ENCODE measurements at regions not wholly inside any gene's neighbourhood (a gene's known extent, or its start where the extent isn't known, plus 50 kb on each side); places are given as distances from the start of the nearest gene placed in this dataset.
A peak's percentile ranks its signal among the peaks of the same experiment; 100 is the strongest.
"Not testable (repeated sequence)": the region's sequence is repeated elsewhere in the genome, so short reads cannot be mapped to it uniquely, and the experiment has no call there.

GRCh38 chr14:103186909-103187586, 63.8 kb downstream of the TNFAIP2 start:
- no peak overlapping the region for H3K27ac Mint-ChIP-seq
- H3K36me3 Mint-ChIP-seq, result no peaks in the 10 kb centered on the region
- ATAC-seq (no peak), DNase-seq (ENCODE audit: low spot score in 2 of 2) (no peak)
- H3K9me3 Mint-ChIP-seq, result no peaks in the 10 kb centered on the region

- no peaks in the 10 kb centered on the region for H3K36me3 Mint-ChIP-seq
- no peaks in the 10 kb centered on the region for H3K9me3 Mint-ChIP-seq
- no peak for DNase-seq (ENCODE audit: low spot score in 2 of 2)
- ATAC-seq, result no peak
- H3K27ac Mint-ChIP-seq, result no peak overlapping the region
Observed at GRCh38 chr14:103187911-103188310, 64.7 kb downstream of the TNFAIP2 start.

- DNase-seq (ENCODE audit: low spot score in 2 of 2) (peak in 1 of 2 donors; percentile 54), ATAC-seq (peak in 1 of 2 donors; percentile 80)
- no peaks in the 10 kb centered on the region for H3K9me3 Mint-ChIP-seq
- H3K27ac Mint-ChIP-seq, result no peak overlapping the region
- H3K36me3 Mint-ChIP-seq, result no peaks in the 10 kb centered on the region
Observed at GRCh38 chr14:103188810-103189480, 65.7 kb downstream of the TNFAIP2 start.

GRCh38 chr14:103189481-103190470, 66.5 kb downstream of the TNFAIP2 start:
- no peak overlapping the region for H3K27ac Mint-ChIP-seq

GRCh38 chr14:103190741-103191140, 67.5 kb downstream of the TNFAIP2 start:
- no peak for DNase-seq (ENCODE audit: low spot score in 2 of 2)
- ATAC-seq, result no peak
- H3K36me3 Mint-ChIP-seq, result no peaks in the 10 kb centered on the region
- no peaks in the 10 kb centered on the region for H3K9me3 Mint-ChIP-seq
- H3K27ac Mint-ChIP-seq, result no peak overlapping the region

More at GRCh38 chr14:103189481-103190470, 66.5 kb downstream of the TNFAIP2 start:
- DNase-seq (ENCODE audit: low spot score in 2 of 2) (no peak), ATAC-seq (no peak)
- Mint-ChIP-seq H3K9me3 (no peaks in the 10 kb centered on the region), H3K36me3 (no peaks in the 10 kb centered on the region)

- Mint-ChIP-seq H3K27ac (no peak overlapping the region), H3K36me3 (no peaks in the 10 kb centered on the region), H3K9me3 (no peaks in the 10 kb centered on the region)
- DNase-seq (ENCODE audit: low spot score in 2 of 2) (no peak), ATAC-seq (no peak)
Observed at GRCh38 chr14:103191844-103192243, 68.6 kb downstream of the TNFAIP2 start.

GRCh38 chr14:103192246-103192840, 69.1 kb downstream of the TNFAIP2 start:
- Mint-ChIP-seq H3K36me3 (no peaks in the 10 kb centered on the region), H3K27ac (no peak overlapping the region), H3K9me3 (no peaks in the 10 kb centered on the region)
- ATAC-seq (no peak), DNase-seq (ENCODE audit: low spot score in 2 of 2) (no peak)

GRCh38 chr14:103192861-103193260, 69.6 kb downstream of the TNFAIP2 start:
- not testable (repeated sequence) for DNase-seq (ENCODE audit: low spot score in 2 of 2); H3K27ac Mint-ChIP-seq; ATAC-seq; H3K36me3 Mint-ChIP-seq; H3K9me3 Mint-ChIP-seq

GRCh38 chr14:103193491-103193890, 70.2 kb downstream of the TNFAIP2 start:
- not testable (repeated sequence) for H3K9me3 Mint-ChIP-seq; H3K36me3 Mint-ChIP-seq; DNase-seq (ENCODE audit: low spot score in 2 of 2); H3K27ac Mint-ChIP-seq; ATAC-seq

- DNase-seq (ENCODE audit: low spot score in 2 of 2) (no peak), ATAC-seq (no peak)
- Mint-ChIP-seq H3K9me3 (no peaks in the 10 kb centered on the region), H3K27ac (no peak overlapping the region), H3K36me3 (no peaks in the 10 kb centered on the region)
Observed at GRCh38 chr14:103194256-103195045, 71.2 kb downstream of the TNFAIP2 start.

GRCh38 chr14:103195828-103196615, 72.8 kb downstream of the TNFAIP2 start:
- peaks cover 0 to 2% of the 10 kb centered on the region in 2 donors for H3K9me3 Mint-ChIP-seq
- H3K27ac Mint-ChIP-seq, result no peak overlapping the region
- no peaks in the 10 kb centered on the region for H3K36me3 Mint-ChIP-seq
- DNase-seq (ENCODE audit: low spot score in 2 of 2), result no peak
- ATAC-seq, result no peak

GRCh38 chr14:103196716-103197115, 73.5 kb downstream of the TNFAIP2 start:
- no peak for DNase-seq (ENCODE audit: low spot score in 2 of 2)
- Mint-ChIP-seq H3K9me3 (peaks cover 0 to 5% of the 10 kb centered on the region in 2 donors), H3K27ac (no peak overlapping the region), H3K36me3 (no peaks in the 10 kb centered on the region)
- ATAC-seq, result no peak

- ATAC-seq (no peak), DNase-seq (ENCODE audit: low spot score in 2 of 2) (no peak)
- Mint-ChIP-seq H3K36me3 (no peaks in the 10 kb centered on the region), H3K27ac (no peak overlapping the region), H3K9me3 (peaks cover 0 to 5% of the 10 kb centered on the region in 2 donors)
Observed at GRCh38 chr14:103198131-103199105, 75.2 kb downstream of the TNFAIP2 start.

GRCh38 chr14:103199124-103199523, 75.9 kb downstream of the TNFAIP2 start:
- no peak for DNase-seq (ENCODE audit: low spot score in 2 of 2)
- H3K36me3 Mint-ChIP-seq, result peaks cover 5% of the 10 kb centered on the region in 2 donors
- peaks cover 5 to 10% of the 10 kb centered on the region in 2 donors for H3K9me3 Mint-ChIP-seq
- no peak for ATAC-seq
- H3K27ac Mint-ChIP-seq, result no peak overlapping the region
